Heart right ventricle (tissue), 16 donors: ENCODE measurements at regions not wholly inside any gene's neighbourhood (a gene's known extent, or its start where the extent isn't known, plus 50 kb on each side); places are given as distances from the start of the nearest gene placed in this dataset.
A peak's percentile ranks its signal among the peaks of the same experiment; 100 is the strongest.

Source experiments
- ATAC-seq, 8 donors: fragments of 200-7000 bp; cut with Tn5 transposase; one replicate each; pipeline ENCODE4 v1.9.1; 2020; ENCODE audit warnings: mild to moderate bottlenecking in 8 of 8, moderate library complexity in 8 of 8, moderate number of reproducible peaks in 1 of 8
- DNase-seq, 2 donors: peaks; one replicate each; pipeline ENCODE4 v3.0.0-alpha.2; 2020
- H3K27ac ChIP-seq, 10 donors: fragments of 200-600 bp; sonication (generic) in 2 of 10; one replicate each; pipeline versions ENCODE4 v1.5.0 to v1.8.0; 2020 to 2022; ENCODE audit warnings: mild to moderate bottlenecking in 3 of 10
- H3K27me3 ChIP-seq, 7 donors: fragments of 200-600 bp; one replicate each; pipeline ENCODE4 v1.8.0; 2021 to 2022; ENCODE audit warnings: mild to moderate bottlenecking in 2 of 7
- H3K36me3 ChIP-seq, 9 donors: fragments of 200-600 bp; sonication (generic) in 1 of 9; one replicate each; pipeline versions ENCODE4 v1.5.0 to v1.8.0; 2020 to 2022; ENCODE audit warnings: mild to moderate bottlenecking in 2 of 9
- H3K4me1 ChIP-seq, 9 donors: fragments of 200-600 bp; sonication (generic) in 1 of 9; one replicate each; pipeline versions ENCODE4 v1.5.0 to v1.8.0; 2020 to 2022; ENCODE audit warnings: mild to moderate bottlenecking in 4 of 9
- H3K4me3 ChIP-seq, 10 donors: fragments of 200-600 bp; sonication (generic) in 2 of 10; one replicate each; pipeline versions ENCODE4 v1.5.0 to v1.8.0; 2020 to 2022; ENCODE audit warnings: mild to moderate bottlenecking in 7 of 10, moderate library complexity in 2 of 10
- H3K9me3 ChIP-seq, 11 donors: fragments of 200-600 bp in 10 of 11; sonication (generic) in 2 of 11; one replicate each; pipeline versions ENCODE4 v1.5.0 to v1.8.0; 2013 to 2022; ENCODE audit warnings: mild to moderate bottlenecking in 2 of 11, control low read depth in 1 of 11, moderate library complexity in 1 of 11
- CTCF ChIP-seq, 9 donors: fragments of 200-600 bp; sonication (generic) in 2 of 9; IDR thresholded peaks; one replicate each; pipeline versions ENCODE4 v1.5.0 to v1.8.0; 2021 to 2022; ENCODE audit warnings: antibody characterized with exemption in 9 of 9, mild to moderate bottlenecking in 5 of 9, moderate library complexity in 1 of 9
- WGBS, 2 donors: extraction: QIAGEN DNeasy Blood & Tissue Kit; methylation state at CpG; one replicate each; pipeline ENCODE4 v1.1.7; 2013; ENCODE audit warnings: inconsistent platforms in 1 of 2; 5-methylcytosine and 5-hydroxymethylcytosine counted together
- intact Hi-C, 10 donors: fragments of 100-400 bp; cut with DNase I; formaldehyde crosslinking; loops; one replicate each; pipeline versions ENCODE4 v1.11.1 to v1.14.2; 2022
- donor health status: Arrhythmogenic right ventricular cardiomyopathy.
- donor health status: ischemic (EF 13 %, LVEDD 7.1; RV severe dilation, severe dysfunction).
- donor health status: healthy with polysubstance abuse.
- donor health status: DM: no; HTN: yes; CAD: no.
- donor health status: DM: no; HTN: no; CAD: no.
- donor health status: ischemic (EF 25% LVEDD 6.9; RV normal size, moderate dysfunction).
- donor health status: ischemic (EF 25% LVEDD 5.7; RV mildly dilated, moderate dysfunction).
- donor health status: healthy.
- donor health status: DM: yes; HTN: yes; CAD: no.
- donor health status: Ischemic cardiomyopathy.
- donor health status: ischemic (EF 35%, LVEDD 5.7; RV mildly dilated, moderate dysfunction).
- donor health status: nonischemic (EF 11% LVEDD 7.7; RV severe dilation, severe dysfunction).
- donor health status: DM: yes; HTN: yes; CAD: no.
- donor health status: PGD.
- donor health status: ischemic (EF 29% LVEDD 5.4; RV normal size, mild dysfunction).
- donor health status: nonischemic (EF 23%, LVEDD 6.1; RV moderate dilation, normal function).

- no peaks in the 10 kb centered on the region for H3K27me3 ChIP-seq
- WGBS, 2 donors: 97 to 98% methylated on average over 1 of the region's 1 CpG
Measured at GRCh38 chr1:55692726-55693125, 477.6 kb upstream of the USP24 start.

GRCh38 chr1:55690366-55690765 is 475.2 kb upstream of the USP24 start:
- Histone ChIP-seq H3K4me3 (no peak overlapping the region), H3K4me1 (peaks cover 0 to 14% (median 5%) of the 10 kb centered on the region in 9 donors), H3K27me3 (no peaks in the 10 kb centered on the region), H3K27ac (no peak overlapping the region), H3K9me3 (no peaks in the 10 kb centered on the region), H3K36me3 (no peaks in the 10 kb centered on the region)
- no peak for DNase-seq
- intact Hi-C loops: no loop called here
- WGBS, 2 donors: 64 to 73% methylated on average over 4 of the region's 4 CpGs
- peak in 1 of 8 donors; percentile 68 for ATAC-seq
- TF ChIP-seq CTCF (IDR thresholded peaks at IDR 0.05): no peak

More at GRCh38 chr1:55692726-55693125, 477.6 kb upstream of the USP24 start:
- Histone ChIP-seq H3K9me3 (no peaks in the 10 kb centered on the region), H3K27ac (no peak overlapping the region), H3K4me3 (no peak overlapping the region), H3K4me1 (peaks cover 0 to 28% (median 11%) of the 10 kb centered on the region in 9 donors), H3K36me3 (no peaks in the 10 kb centered on the region)
- DNase-seq: no peak
- ATAC-seq: no peak
- intact Hi-C loops: no loop called here
- no peak for TF ChIP-seq CTCF (IDR thresholded peaks at IDR 0.05)

GRCh38 chr1:55689800-55690199 is 474.6 kb upstream of the USP24 start:
- Histone ChIP-seq H3K4me1 (peaks cover 0 to 9% (median 5%) of the 10 kb centered on the region in 9 donors), H3K36me3 (no peaks in the 10 kb centered on the region), H3K4me3 (no peak overlapping the region), H3K27ac (no peak overlapping the region), H3K27me3 (no peaks in the 10 kb centered on the region), H3K9me3 (no peaks in the 10 kb centered on the region)
- intact Hi-C loops: no loop called here
- TF ChIP-seq CTCF (IDR thresholded peaks at IDR 0.05): no peak
- no peak for ATAC-seq
- WGBS, 2 donors: 77 to 83% methylated on average over 3 of the region's 3 CpGs
- DNase-seq: no peak

- peak in 1 of 2 donors; percentile 10 for DNase-seq
- Histone ChIP-seq H3K4me1 (no peaks in the 10 kb centered on the region), H3K27me3 (no peaks in the 10 kb centered on the region), H3K36me3 (no peaks in the 10 kb centered on the region), H3K4me3 (no peak overlapping the region), H3K9me3 (peaks cover 0 to 12% (median 0%) of the 10 kb centered on the region in 11 donors), H3K27ac (no peak overlapping the region)
- ATAC-seq: peak in 5 of 8 donors; percentile 38 to 89 (median 50)
- TF ChIP-seq CTCF (IDR thresholded peaks at IDR 0.05): no peak
- 75 to 76% methylated on average over 7 of the region's 7 CpGs for WGBS, 2 donors
- intact Hi-C loops: no loop called here
Measured at GRCh38 chr1:55685560-55685959, 470.4 kb upstream of the USP24 start.
